GM23248 (cell line): ENCODE measurements at regions not wholly inside any gene's neighbourhood (a gene's known extent, or its start where the extent isn't known, plus 50 kb on each side); places are given as distances from the start of the nearest gene placed in this dataset.

Source experiments
- EZH2 ChIP-seq: fragments of 200-600 bp; sonication (generic); IDR thresholded peaks from 2 replicates; pipeline ENCODE4 v1.6.1; 2018; ENCODE audit warnings: antibody characterized with exemption, mild to moderate bottlenecking; ENCODE audit not compliant: insufficient read depth, poor library complexity, severe bottlenecking
- EZH2phosphoT487 ChIP-seq: fragments of 200-600 bp; sonication (generic); IDR thresholded peaks from 2 replicates; pipeline ENCODE4 v1.6.1; 2018; ENCODE audit warnings: antibody characterized with exemption, moderate library complexity, mild to moderate bottlenecking, low read depth; ENCODE audit not compliant: insufficient read depth

DNA sequence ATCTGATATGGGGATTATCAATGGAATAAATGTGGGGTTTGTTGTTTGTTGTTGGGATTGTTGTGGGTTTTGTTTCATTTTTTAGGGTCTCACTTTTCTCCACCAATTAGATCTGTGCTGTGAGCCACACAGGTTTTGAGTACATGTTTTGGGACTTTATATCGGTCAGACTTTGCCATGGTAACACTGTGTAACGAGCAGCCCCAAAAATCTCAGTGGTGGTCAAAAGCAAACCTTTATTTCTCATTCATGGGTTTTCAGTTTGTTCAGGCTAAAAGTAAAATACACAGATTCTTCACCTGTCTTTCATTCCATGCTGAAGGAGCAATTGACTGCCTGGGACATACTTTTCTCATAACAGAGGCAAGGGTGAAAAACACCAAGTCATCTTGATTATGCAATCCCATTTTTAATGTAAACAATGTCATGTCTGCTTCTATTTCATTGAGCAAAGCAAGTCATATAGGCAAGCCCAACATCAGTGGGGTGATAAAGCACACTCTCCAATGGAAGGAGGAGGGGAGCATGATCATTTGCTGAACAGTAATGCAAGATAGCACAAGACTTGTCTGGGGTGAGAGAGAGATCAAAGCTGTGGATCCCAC lies 101.1 kb upstream of the PLCB4 start:
- TF ChIP-seq EZH2 (no peak), EZH2phosphoT487 (no peak)
